ENCODE measurements at regions not wholly inside any gene's neighbourhood (a gene's known extent, or its start where the extent isn't known, plus 50 kb on each side); places are given as distances from the start of the nearest gene placed in this dataset.

- TF ChIP-seq SUZ12 (IDR thresholded peaks at IDR 0.05; ENCODE audit: extremely low read depth, insufficient read depth, insufficient read length) (no peak), YY1 (IDR thresholded peaks at IDR 0.05; ENCODE audit: insufficient read depth, insufficient read length) (no peak), ZNF274 (IDR thresholded peaks at IDR 0.05; ENCODE audit: low read depth, low read length) (no peak)
Measured at GRCh38 chr7:35314354-35314753, 60.5 kb upstream of the TBX20 start.

All from NT2/D1 (cell line).